ENCODE measurements at regions not wholly inside any gene's neighbourhood (a gene's known extent, or its start where the extent isn't known, plus 50 kb on each side); places are given as distances from the start of the nearest gene placed in this dataset.

DNA sequence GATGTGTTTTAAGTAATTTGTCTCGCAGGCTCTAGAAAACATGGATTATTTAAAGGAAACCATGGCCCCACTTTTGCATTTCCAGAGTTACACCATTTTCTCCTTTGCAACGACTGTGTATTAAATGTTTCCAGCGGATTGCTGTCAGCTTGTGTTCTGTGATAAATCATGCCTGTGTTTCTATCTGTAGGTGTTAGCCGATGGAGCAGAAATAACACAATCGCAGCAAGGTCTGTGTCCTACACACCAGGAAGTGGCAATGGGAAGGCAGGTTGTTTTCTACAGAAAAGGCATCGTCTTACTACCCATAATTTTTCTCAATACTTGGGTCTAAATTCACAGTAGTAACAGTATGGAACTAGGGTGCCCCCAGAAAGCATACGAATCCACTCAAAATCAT, 590.1 kb downstream of the NLGN4X start:
- H3K27ac ChIP-seq (ENCODE audit: low read length): no peak overlapping the region
- no peaks in the 10 kb centered on the region for H3K4me1 ChIP-seq (ENCODE audit: low read length)
- H3K9me3 ChIP-seq (ENCODE audit: insufficient read depth, low read length): no peaks in the 10 kb centered on the region
- H3K4me3 ChIP-seq (ENCODE audit: low read length): no peak overlapping the region
- H3K4me2 ChIP-seq (ENCODE audit: low read length): no peak overlapping the region
- H4K20me1 ChIP-seq (ENCODE audit: insufficient read depth, low read length): no peaks in the 10 kb centered on the region
- no peaks in the 10 kb centered on the region for H3K27me3 ChIP-seq (ENCODE audit: low read depth, low read length)
- H3K79me2 ChIP-seq (ENCODE audit: low read length): no peaks in the 10 kb centered on the region
- TF ChIP-seq, protein P1, sequence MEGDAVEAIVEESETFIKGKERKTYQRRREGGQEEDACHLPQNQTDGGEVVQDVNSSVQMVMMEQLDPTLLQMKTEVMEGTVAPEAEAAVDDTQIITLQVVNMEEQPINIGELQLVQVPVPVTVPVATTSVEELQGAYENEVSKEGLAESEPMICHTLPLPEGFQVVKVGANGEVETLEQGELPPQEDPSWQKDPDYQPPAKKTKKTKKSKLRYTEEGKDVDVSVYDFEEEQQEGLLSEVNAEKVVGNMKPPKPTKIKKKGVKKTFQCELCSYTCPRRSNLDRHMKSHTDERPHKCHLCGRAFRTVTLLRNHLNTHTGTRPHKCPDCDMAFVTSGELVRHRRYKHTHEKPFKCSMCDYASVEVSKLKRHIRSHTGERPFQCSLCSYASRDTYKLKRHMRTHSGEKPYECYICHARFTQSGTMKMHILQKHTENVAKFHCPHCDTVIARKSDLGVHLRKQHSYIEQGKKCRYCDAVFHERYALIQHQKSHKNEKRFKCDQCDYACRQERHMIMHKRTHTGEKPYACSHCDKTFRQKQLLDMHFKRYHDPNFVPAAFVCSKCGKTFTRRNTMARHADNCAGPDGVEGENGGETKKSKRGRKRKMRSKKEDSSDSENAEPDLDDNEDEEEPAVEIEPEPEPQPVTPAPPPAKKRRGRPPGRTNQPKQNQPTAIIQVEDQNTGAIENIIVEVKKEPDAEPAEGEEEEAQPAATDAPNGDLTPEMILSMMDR (IDR thresholded peaks at IDR 0.05; ENCODE audit: low read depth, low read length): no peak
- TF ChIP-seq EZH2phosphoT487 (IDR thresholded peaks at IDR 0.05; ENCODE audit: low read depth): no peak
- no peak overlapping the region for H3K9ac ChIP-seq (ENCODE audit: low read length)
- H3K36me3 ChIP-seq (replicated peaks; ENCODE audit: low read depth, low read length): no peaks in the 10 kb centered on the region
- H2AFZ ChIP-seq (ENCODE audit: low read depth, low read length): no peak overlapping the region

- Histone ChIP-seq H3K4me3 (ENCODE audit: low read length) (no peak overlapping the region), H3K36me3 (replicated peaks; ENCODE audit: low read depth, low read length) (no peaks in the 10 kb centered on the region), H3K4me1 (ENCODE audit: low read length) (no peaks in the 10 kb centered on the region), H3K9me3 (ENCODE audit: insufficient read depth, low read length) (no peaks in the 10 kb centered on the region), H3K9ac (ENCODE audit: low read length) (no peak overlapping the region), H4K20me1 (ENCODE audit: insufficient read depth, low read length) (no peaks in the 10 kb centered on the region), H3K27ac (ENCODE audit: low read length) (no peak overlapping the region), H2AFZ (ENCODE audit: low read depth, low read length) (no peak overlapping the region), H3K27me3 (ENCODE audit: low read depth, low read length) (no peaks in the 10 kb centered on the region), H3K4me2 (ENCODE audit: low read length) (no peak overlapping the region), H3K79me2 (ENCODE audit: low read length) (no peaks in the 10 kb centered on the region)
- TF ChIP-seq, protein P1 (IDR thresholded peaks at IDR 0.05; ENCODE audit: low read depth, low read length): no peak
- no peak for TF ChIP-seq EZH2phosphoT487 (IDR thresholded peaks at IDR 0.05; ENCODE audit: low read depth)
Observed at GRCh38 chrX:5632887-5633286, 595.8 kb downstream of the NLGN4X start.

DNA sequence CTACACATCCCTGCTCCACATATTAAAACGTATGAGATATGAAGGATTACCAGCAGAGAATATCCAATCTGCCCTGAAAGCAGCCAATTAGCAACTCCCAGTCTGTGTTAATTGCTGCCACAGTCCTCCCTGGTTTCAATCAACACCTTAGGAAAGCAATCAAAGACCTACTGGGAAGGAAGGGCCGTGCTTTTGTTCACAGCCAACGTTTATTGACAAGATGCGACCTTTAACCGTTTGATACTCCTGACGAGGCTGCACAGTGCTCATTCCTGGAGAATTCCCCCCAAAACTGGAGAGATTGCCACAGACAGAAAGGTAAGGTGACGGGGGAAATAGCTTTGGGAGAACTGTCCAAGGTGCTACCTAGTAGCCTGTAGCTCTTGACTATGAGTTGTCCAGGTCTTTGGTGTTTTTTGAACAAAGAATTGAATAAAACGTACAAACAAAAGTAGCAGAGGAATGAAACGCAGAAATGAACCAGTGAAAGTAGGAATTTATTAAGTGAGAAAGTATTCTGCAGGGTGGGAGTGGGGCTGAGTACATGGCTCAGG, 596.5 kb downstream of the NLGN4X start:
- no peaks in the 10 kb centered on the region for H3K36me3 ChIP-seq (replicated peaks; ENCODE audit: low read depth, low read length)
- no peaks in the 10 kb centered on the region for H4K20me1 ChIP-seq (ENCODE audit: insufficient read depth, low read length)
- H3K4me1 ChIP-seq (ENCODE audit: low read length): no peaks in the 10 kb centered on the region
- no peak overlapping the region for H3K4me3 ChIP-seq (ENCODE audit: low read length)
- no peak overlapping the region for H3K9ac ChIP-seq (ENCODE audit: low read length)
- H3K4me2 ChIP-seq (ENCODE audit: low read length): no peak overlapping the region
- H2AFZ ChIP-seq (ENCODE audit: low read depth, low read length): no peak overlapping the region
- no peaks in the 10 kb centered on the region for H3K9me3 ChIP-seq (ENCODE audit: insufficient read depth, low read length)
- no peaks in the 10 kb centered on the region for H3K27me3 ChIP-seq (ENCODE audit: low read depth, low read length)
- H3K79me2 ChIP-seq (ENCODE audit: low read length): no peaks in the 10 kb centered on the region
- H3K27ac ChIP-seq (ENCODE audit: low read length): no peak overlapping the region
- TF ChIP-seq EZH2phosphoT487 (IDR thresholded peaks at IDR 0.05; ENCODE audit: low read depth): no peak
- TF ChIP-seq, protein P1 (IDR thresholded peaks at IDR 0.05; ENCODE audit: low read depth, low read length): no peak

GRCh38 chrX:5617666-5618065, 611.0 kb downstream of the NLGN4X start:
- no peaks in the 10 kb centered on the region for H3K9me3 ChIP-seq (ENCODE audit: insufficient read depth, low read length)
- no peaks in the 10 kb centered on the region for H3K27me3 ChIP-seq (ENCODE audit: low read depth, low read length)
- H3K27ac ChIP-seq (ENCODE audit: low read length): no peak overlapping the region
- no peak overlapping the region for H3K4me3 ChIP-seq (ENCODE audit: low read length)
- no peaks in the 10 kb centered on the region for H3K4me1 ChIP-seq (ENCODE audit: low read length)
- H3K9ac ChIP-seq (ENCODE audit: low read length): no peak overlapping the region
- H3K36me3 ChIP-seq (replicated peaks; ENCODE audit: low read depth, low read length): no peaks in the 10 kb centered on the region
- H4K20me1 ChIP-seq (ENCODE audit: insufficient read depth, low read length): no peaks in the 10 kb centered on the region
- H2AFZ ChIP-seq (ENCODE audit: low read depth, low read length): no peak overlapping the region
- H3K79me2 ChIP-seq (ENCODE audit: low read length): no peaks in the 10 kb centered on the region
- TF ChIP-seq EZH2phosphoT487 (IDR thresholded peaks at IDR 0.05; ENCODE audit: low read depth): no peak
- TF ChIP-seq, protein P1 (IDR thresholded peaks at IDR 0.05; ENCODE audit: low read depth, low read length): no peak
- no peak overlapping the region for H3K4me2 ChIP-seq (ENCODE audit: low read length)

All from OCI-LY3 (cell line).